BE2C (cell line): ENCODE measurements at regions not wholly inside any gene's neighbourhood (a gene's known extent, or its start where the extent isn't known, plus 50 kb on each side); places are given as distances from the start of the nearest gene placed in this dataset.

Experiments used
- DNase-seq: peaks from one replicate; pipeline ENCODE4 v3.0.0-alpha.2; 2020
- H3K27me3 ChIP-seq: fragments of 250-450 bp; sonication (Bioruptor Pico); 2 replicates; pipeline ENCODE4 v1.5.1; 2020; ENCODE audit warnings: mild to moderate bottlenecking
- H3K36me3 ChIP-seq: fragments of 250-450 bp; sonication (Bioruptor Pico); 2 replicates; pipeline ENCODE4 v1.5.1; 2020; ENCODE audit warnings: mild to moderate bottlenecking
- H3K4me1 ChIP-seq: fragments of 250-450 bp; sonication (Bioruptor Pico); 2 replicates; pipeline ENCODE4 v1.5.1; 2020
- H3K4me3 ChIP-seq: 2 replicates; pipeline ENCODE4 v1.5.1; 2011; ENCODE audit warnings: low read depth, low read length
- H3K9me3 ChIP-seq: fragments of 250-450 bp; sonication (Bioruptor Pico); 2 replicates; pipeline ENCODE4 v1.5.1; 2020
- CTCF ChIP-seq: IDR thresholded peaks from 2 replicates; pipeline ENCODE4 v1.5.1; 2012; ENCODE audit warnings: mild to moderate bottlenecking, low read depth, low read length

- no peak for TF ChIP-seq CTCF
- no peak for DNase-seq
Measured at GRCh38 chr1:191096405-191096804, 618.7 kb upstream of the BRINP3 start.

DNA sequence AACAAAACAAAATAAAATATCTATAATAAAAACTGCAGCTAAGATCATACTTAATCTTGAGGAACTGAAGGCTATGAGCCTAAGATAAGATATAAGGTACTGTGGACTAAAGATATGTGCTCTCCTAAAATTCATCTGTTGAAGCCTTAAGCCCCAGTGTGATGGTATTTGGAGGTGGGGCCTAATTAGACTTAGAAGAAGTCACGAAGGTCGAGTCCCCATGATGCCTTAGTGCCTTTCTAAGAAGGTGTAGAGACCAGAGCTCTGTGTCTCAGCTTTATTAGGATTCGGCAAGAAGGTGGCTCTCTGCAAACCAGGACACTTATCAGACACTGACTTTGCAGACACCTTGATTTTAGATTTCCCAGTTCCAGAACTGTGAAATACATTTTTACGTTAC lies 622.0 kb upstream of the BRINP3 start:
- Histone ChIP-seq H3K27me3 (no peaks in the 10 kb centered on the region), H3K9me3 (no peaks in the 10 kb centered on the region), H3K4me1 (no peaks in the 10 kb centered on the region), H3K36me3 (no peaks in the 10 kb centered on the region), H3K4me3 (no peak overlapping the region)
- TF ChIP-seq CTCF, result no peak
- no peak for DNase-seq

More at GRCh38 chr1:191096405-191096804, 618.7 kb upstream of the BRINP3 start:
- Histone ChIP-seq H3K27me3 (no peaks in the 10 kb centered on the region), H3K4me3 (no peak overlapping the region), H3K36me3 (no peaks in the 10 kb centered on the region), H3K9me3 (no peaks in the 10 kb centered on the region), H3K4me1 (no peaks in the 10 kb centered on the region)

GRCh38 chr1:191101960-191102359 lies 624.3 kb upstream of the BRINP3 start:
- Histone ChIP-seq H3K9me3 (no peaks in the 10 kb centered on the region), H3K4me1 (no peaks in the 10 kb centered on the region), H3K4me3 (no peak overlapping the region), H3K36me3 (no peaks in the 10 kb centered on the region), H3K27me3 (no peaks in the 10 kb centered on the region)
- no peak for TF ChIP-seq CTCF
- no peak for DNase-seq

- TF ChIP-seq CTCF, result no peak
- H3K4me3 ChIP-seq, result no peak overlapping the region
- H3K4me1 ChIP-seq, result no peaks in the 10 kb centered on the region
- H3K36me3 ChIP-seq, result no peaks in the 10 kb centered on the region
- no peak for DNase-seq
- H3K27me3 ChIP-seq, result no peaks in the 10 kb centered on the region
- no peaks in the 10 kb centered on the region for H3K9me3 ChIP-seq
Measured at GRCh38 chr1:191125950-191126349, 648.3 kb upstream of the BRINP3 start.

DNA sequence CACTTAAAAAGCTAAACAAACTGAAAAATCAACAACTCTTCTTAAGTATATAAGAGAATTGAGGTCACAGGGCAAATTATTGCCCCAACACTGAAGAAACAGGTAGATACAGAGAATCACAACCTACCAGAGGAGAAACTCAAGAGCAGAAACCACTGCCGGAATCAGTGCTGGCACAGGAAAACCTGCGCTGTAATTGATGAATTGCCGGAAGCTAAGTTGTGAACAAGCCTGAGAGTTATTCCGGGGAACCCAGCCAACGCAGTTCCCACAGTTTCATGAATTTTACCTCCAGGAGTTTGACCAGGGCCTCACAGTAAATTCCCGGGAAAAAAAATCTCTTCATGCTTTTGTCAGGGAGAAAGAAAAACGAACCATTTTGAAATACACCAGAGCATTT lies 657.1 kb upstream of the BRINP3 start:
- Histone ChIP-seq H3K27me3 (no peaks in the 10 kb centered on the region), H3K4me3 (no peak overlapping the region), H3K4me1 (no peaks in the 10 kb centered on the region), H3K9me3 (no peaks in the 10 kb centered on the region), H3K36me3 (no peaks in the 10 kb centered on the region)
- DNase-seq, result no peak
- TF ChIP-seq CTCF, result no peak

DNA sequence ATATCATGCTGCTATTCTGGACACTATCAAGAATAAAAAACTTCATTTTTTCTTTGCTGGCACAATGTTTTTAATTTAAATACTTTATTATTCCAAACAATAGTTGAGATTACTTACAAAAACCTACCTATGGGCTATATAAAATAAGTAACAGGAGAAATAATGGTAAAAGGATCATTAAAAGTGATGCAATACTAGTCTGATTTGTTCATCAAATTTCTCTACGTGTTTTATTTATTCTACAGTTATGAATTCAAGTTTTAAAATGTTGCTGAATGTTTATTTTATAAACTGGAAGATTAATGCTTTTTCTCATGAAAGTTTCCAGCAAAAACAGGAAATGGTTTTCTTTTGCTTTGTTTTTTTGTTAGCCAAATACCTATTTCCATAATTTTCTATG lies 662.4 kb upstream of the BRINP3 start:
- H3K36me3 ChIP-seq, result no peaks in the 10 kb centered on the region
- H3K4me1 ChIP-seq, result no peaks in the 10 kb centered on the region
- TF ChIP-seq CTCF, result no peak
- no peak overlapping the region for H3K4me3 ChIP-seq
- H3K9me3 ChIP-seq, result no peaks in the 10 kb centered on the region
- DNase-seq, result no peak
- H3K27me3 ChIP-seq, result no peaks in the 10 kb centered on the region
